ENCODE measurements at regions not wholly inside any gene's neighbourhood (a gene's known extent, or its start where the extent isn't known, plus 50 kb on each side); places are given as distances from the start of the nearest gene placed in this dataset.

DNA sequence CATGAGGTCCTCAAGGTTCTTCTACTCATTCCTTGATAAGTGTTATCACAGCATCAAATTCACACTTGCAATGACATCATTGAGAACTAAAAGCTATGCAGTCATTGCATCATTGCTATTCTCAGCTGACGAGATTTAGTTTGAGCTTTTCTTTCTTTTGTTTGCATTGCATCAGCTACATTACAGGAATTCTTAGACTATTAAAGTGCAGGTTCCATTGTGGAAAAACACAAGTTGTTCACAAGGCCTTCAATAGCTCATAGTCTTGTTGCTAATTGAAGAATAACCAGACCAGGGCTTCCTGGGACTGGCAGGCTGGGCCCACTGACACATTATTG, 139.3 kb downstream of the CXCL12 start:
- POLR2A ChIA-PET (ENCODE audit: unreplicated experiment) = no interaction called here
- CTCF ChIA-PET = no interaction called here
- Histone ChIP-seq H3K79me2 (ENCODE audit: low read depth) (no peaks in the 10 kb centered on the region), H3K4me3 (no peak overlapping the region), H3K36me3 (ENCODE audit: low read depth) (no peaks in the 10 kb centered on the region), H4K20me1 (ENCODE audit: insufficient read depth) (no peaks in the 10 kb centered on the region), H3F3A (ENCODE audit: insufficient read depth, low read depth) (no peaks in the 10 kb centered on the region), H3K9me3 (ENCODE audit: insufficient read depth, low read depth) (no peaks in the 10 kb centered on the region), H3K9me2 (ENCODE audit: insufficient read depth) (no peaks in the 10 kb centered on the region), H3K27me3 (ENCODE audit: insufficient read depth, low read depth) (no peaks in the 10 kb centered on the region), H3K4me1 (replicated peaks; ENCODE audit: insufficient read depth) (no peaks in the 10 kb centered on the region), H3K4me2 (no peak overlapping the region), H3K27ac (no peak overlapping the region), H2AFZ (no peak overlapping the region)
- intact Hi-C loops (cut with micrococcal nuclease; ENCODE audit: unreplicated experiment) = no loop called here
- no TSS peak for BruUV-seq (replicated peaks)
- TF ChIP-seq, protein P1, sequence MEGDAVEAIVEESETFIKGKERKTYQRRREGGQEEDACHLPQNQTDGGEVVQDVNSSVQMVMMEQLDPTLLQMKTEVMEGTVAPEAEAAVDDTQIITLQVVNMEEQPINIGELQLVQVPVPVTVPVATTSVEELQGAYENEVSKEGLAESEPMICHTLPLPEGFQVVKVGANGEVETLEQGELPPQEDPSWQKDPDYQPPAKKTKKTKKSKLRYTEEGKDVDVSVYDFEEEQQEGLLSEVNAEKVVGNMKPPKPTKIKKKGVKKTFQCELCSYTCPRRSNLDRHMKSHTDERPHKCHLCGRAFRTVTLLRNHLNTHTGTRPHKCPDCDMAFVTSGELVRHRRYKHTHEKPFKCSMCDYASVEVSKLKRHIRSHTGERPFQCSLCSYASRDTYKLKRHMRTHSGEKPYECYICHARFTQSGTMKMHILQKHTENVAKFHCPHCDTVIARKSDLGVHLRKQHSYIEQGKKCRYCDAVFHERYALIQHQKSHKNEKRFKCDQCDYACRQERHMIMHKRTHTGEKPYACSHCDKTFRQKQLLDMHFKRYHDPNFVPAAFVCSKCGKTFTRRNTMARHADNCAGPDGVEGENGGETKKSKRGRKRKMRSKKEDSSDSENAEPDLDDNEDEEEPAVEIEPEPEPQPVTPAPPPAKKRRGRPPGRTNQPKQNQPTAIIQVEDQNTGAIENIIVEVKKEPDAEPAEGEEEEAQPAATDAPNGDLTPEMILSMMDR (conservative IDR thresholded peaks at IDR 0.05) = no peak
- no peak for TF ChIP-seq EZH2 (IDR thresholded peaks at IDR 0.05; ENCODE audit: low read depth)
- peak in 1 of 2 experiments; percentile 32 for DNase-seq

DNA sequence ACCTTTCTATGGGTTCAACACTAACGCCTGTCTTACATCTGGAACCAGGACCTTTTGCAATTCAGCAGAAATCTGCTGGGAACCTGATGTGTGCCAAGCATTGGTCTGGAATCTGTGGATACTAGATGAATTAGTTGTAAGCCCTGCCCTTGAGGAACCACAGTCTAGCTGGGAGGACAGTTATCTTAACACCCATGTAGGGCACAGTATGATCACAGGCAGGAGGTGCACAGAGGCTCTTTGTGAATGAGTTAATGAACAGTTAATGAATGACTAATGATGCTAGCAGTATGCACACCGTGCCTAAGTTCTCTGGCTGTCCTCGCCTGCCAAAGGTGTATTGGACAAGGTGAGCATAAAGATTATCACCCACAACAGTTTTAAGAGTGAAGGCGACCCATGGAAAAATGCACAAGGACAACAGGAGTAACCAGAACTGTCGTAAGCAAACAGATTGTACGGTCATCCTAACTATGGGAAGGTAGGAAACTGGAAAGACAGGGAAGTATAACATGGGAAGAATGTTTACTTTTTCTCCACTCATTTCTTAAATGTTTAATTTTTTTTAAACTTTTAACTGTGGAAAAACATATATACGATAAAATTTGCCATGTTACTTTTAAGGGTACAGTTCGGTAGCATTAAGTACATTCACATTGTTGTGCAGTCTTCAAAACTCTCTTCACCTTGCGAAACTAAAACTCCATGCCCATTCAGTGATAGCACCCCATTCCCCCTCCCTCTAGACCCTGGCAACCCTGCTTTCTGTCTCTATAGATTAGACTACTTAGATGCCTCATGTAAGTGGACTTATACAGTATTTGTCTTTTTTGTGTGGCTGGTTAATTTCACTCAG, 139.9 kb downstream of the CXCL12 start:
- H3F3A ChIP-seq (ENCODE audit: insufficient read depth, low read depth) = no peaks in the 10 kb centered on the region
- no peaks in the 10 kb centered on the region for H3K9me2 ChIP-seq (ENCODE audit: insufficient read depth)
- CTCF ChIA-PET = no interaction called here
- no peaks in the 10 kb centered on the region for H3K36me3 ChIP-seq (ENCODE audit: low read depth)
- H3K4me1 ChIP-seq (replicated peaks; ENCODE audit: insufficient read depth) = no peaks in the 10 kb centered on the region
- TF ChIP-seq, protein P1 (conservative IDR thresholded peaks at IDR 0.05) = no peak
- TF ChIP-seq EZH2 (IDR thresholded peaks at IDR 0.05; ENCODE audit: low read depth) = no peak
- no peak overlapping the region for H3K4me3 ChIP-seq
- no peaks in the 10 kb centered on the region for H3K9me3 ChIP-seq (ENCODE audit: insufficient read depth, low read depth)
- no peak overlapping the region for H3K27ac ChIP-seq
- no peak overlapping the region for H3K4me2 ChIP-seq
- POLR2A ChIA-PET (ENCODE audit: unreplicated experiment) = no interaction called here
- intact Hi-C loops (cut with micrococcal nuclease; ENCODE audit: unreplicated experiment) = no loop called here
- no peaks in the 10 kb centered on the region for H3K27me3 ChIP-seq (ENCODE audit: insufficient read depth, low read depth)
- H2AFZ ChIP-seq = no peak overlapping the region
- no peaks in the 10 kb centered on the region for H4K20me1 ChIP-seq (ENCODE audit: insufficient read depth)
- no peaks in the 10 kb centered on the region for H3K79me2 ChIP-seq (ENCODE audit: low read depth)
- no peak for DNase-seq
- BruUV-seq (replicated peaks) = no TSS peak

DNA sequence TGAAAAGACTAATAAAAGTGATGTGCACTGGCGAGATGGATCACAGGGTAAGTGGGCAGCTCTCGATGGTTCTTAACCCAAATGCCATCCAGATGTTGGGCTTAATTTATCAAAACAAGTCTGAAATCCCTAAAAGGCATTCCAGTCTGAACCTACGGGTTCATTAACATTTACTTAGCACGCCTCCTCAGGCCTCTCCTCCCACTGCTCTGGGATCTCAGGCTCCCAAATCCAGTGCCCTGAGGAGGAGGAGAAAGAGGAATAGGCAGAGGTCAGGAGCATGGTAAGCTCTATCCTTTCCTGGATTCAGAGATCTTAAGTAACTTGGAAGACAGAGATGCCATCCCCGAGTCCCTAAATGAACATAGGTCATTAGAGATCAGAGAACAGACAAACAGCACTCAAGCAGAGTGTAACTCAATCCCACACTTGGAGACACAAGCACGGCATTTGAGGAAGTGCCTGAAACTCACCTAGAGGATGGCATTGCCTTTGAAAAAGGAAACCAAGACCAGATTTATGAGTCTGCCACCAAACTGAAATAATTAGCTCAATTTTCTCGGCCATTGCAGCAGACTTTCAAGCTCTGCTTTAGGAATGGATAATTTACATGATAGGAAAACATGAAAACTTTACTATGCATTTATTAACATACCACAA, 140.9 kb downstream of the CXCL12 start:
- H3F3A ChIP-seq (ENCODE audit: insufficient read depth, low read depth) = no peaks in the 10 kb centered on the region
- H3K4me1 ChIP-seq (replicated peaks; ENCODE audit: insufficient read depth) = no peaks in the 10 kb centered on the region
- ChIA-PET CTCF (no interaction called here), POLR2A (ENCODE audit: unreplicated experiment) (no interaction called here)
- no peak overlapping the region for H3K27ac ChIP-seq
- no peaks in the 10 kb centered on the region for H3K27me3 ChIP-seq (ENCODE audit: insufficient read depth, low read depth)
- no TSS peak for BruUV-seq (replicated peaks)
- H3K9me2 ChIP-seq (ENCODE audit: insufficient read depth) = no peaks in the 10 kb centered on the region
- TF ChIP-seq, protein P1 (conservative IDR thresholded peaks at IDR 0.05) = no peak
- no peak for TF ChIP-seq EZH2 (IDR thresholded peaks at IDR 0.05; ENCODE audit: low read depth)
- H2AFZ ChIP-seq = no peak overlapping the region
- no peak overlapping the region for H3K4me2 ChIP-seq
- no peak overlapping the region for H3K4me3 ChIP-seq
- intact Hi-C loops (cut with micrococcal nuclease; ENCODE audit: unreplicated experiment) = no loop called here
- no peaks in the 10 kb centered on the region for H4K20me1 ChIP-seq (ENCODE audit: insufficient read depth)
- no peaks in the 10 kb centered on the region for H3K36me3 ChIP-seq (ENCODE audit: low read depth)
- H3K79me2 ChIP-seq (ENCODE audit: low read depth) = no peaks in the 10 kb centered on the region
- peak in 1 of 2 experiments; percentile 21 for DNase-seq
- H3K9me3 ChIP-seq (ENCODE audit: insufficient read depth, low read depth) = no peaks in the 10 kb centered on the region

All from PC-9 (cell line).